ENCODE measurements at regions not wholly inside any gene's neighbourhood (a gene's known extent, or its start where the extent isn't known, plus 50 kb on each side); places are given as distances from the start of the nearest gene placed in this dataset.

DNA sequence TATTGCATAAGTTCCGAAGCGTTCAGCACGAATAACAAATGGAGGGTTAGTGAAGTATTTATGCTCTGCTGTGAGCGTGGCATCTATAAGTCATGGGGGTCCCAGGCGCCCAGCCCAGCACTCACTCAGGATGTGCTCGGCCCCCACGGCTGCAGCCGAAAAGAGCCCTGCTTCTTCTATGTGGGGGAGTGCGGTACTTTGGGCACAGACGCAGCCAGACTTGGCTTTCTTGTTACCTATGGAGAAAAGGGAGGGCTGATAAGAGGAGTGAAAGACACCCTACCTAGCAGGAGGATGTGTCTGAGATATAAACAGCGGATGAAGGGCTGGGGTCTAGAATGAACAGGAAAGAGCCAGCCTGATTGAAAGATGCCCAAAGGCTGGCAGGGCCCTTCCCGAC is 51.4 kb downstream of the MRPL36 start:
- TF ChIP-seq, protein P1, sequence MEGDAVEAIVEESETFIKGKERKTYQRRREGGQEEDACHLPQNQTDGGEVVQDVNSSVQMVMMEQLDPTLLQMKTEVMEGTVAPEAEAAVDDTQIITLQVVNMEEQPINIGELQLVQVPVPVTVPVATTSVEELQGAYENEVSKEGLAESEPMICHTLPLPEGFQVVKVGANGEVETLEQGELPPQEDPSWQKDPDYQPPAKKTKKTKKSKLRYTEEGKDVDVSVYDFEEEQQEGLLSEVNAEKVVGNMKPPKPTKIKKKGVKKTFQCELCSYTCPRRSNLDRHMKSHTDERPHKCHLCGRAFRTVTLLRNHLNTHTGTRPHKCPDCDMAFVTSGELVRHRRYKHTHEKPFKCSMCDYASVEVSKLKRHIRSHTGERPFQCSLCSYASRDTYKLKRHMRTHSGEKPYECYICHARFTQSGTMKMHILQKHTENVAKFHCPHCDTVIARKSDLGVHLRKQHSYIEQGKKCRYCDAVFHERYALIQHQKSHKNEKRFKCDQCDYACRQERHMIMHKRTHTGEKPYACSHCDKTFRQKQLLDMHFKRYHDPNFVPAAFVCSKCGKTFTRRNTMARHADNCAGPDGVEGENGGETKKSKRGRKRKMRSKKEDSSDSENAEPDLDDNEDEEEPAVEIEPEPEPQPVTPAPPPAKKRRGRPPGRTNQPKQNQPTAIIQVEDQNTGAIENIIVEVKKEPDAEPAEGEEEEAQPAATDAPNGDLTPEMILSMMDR (IDR thresholded peaks at IDR 0.05; ENCODE audit: poor library complexity), result no peak
- TF ChIP-seq EZH2 (IDR thresholded peaks at IDR 0.05; ENCODE audit: borderline replicate concordance), result no peak
- no peak for TF ChIP-seq EZH2phosphoT487 (IDR thresholded peaks at IDR 0.05; ENCODE audit: low read depth, severe bottlenecking, unreplicated experiment)
